SK-N-DZ (cell line): ENCODE measurements at regions not wholly inside any gene's neighbourhood (a gene's known extent, or its start where the extent isn't known, plus 50 kb on each side); places are given as distances from the start of the nearest gene placed in this dataset.
"Not testable (repeated sequence)": the region's sequence is repeated elsewhere in the genome, so short reads cannot be mapped to it uniquely, and the experiment has no call there.

Experiments
- DNase-seq: peaks from one replicate; pipeline ENCODE4 v3.0.0-alpha.2; 2015; ENCODE audit warnings: low spot score

GRCh38 chr2:163953390-163953907, 217.6 kb upstream of the FIGN start:
- no peak for DNase-seq

GRCh38 chr2:163951312-163951711, 215.5 kb upstream of the FIGN start:
- no peak for DNase-seq

GRCh38 chr2:163949693-163950092, 213.9 kb upstream of the FIGN start:
- no peak for DNase-seq

GRCh38 chr2:163944347-163944737, 208.5 kb upstream of the FIGN start:
- DNase-seq: no peak

GRCh38 chr2:163943403-163944346, 207.9 kb upstream of the FIGN start:
- DNase-seq: no peak

GRCh38 chr2:163934131-163934530, 198.3 kb upstream of the FIGN start:
- no peak for DNase-seq

GRCh38 chr2:163919717-163920116, 183.9 kb upstream of the FIGN start:
- DNase-seq: no peak

GRCh38 chr2:163914486-163914885, 178.7 kb upstream of the FIGN start:
- not testable (repeated sequence) for DNase-seq

- DNase-seq: not testable (repeated sequence)
These were observed 177.7 kb upstream of the FIGN start for GRCh38 chr2:163913532-163913944.

GRCh38 chr2:163909411-163910080, 173.7 kb upstream of the FIGN start:
- no peak for DNase-seq

- DNase-seq: no peak
These were observed 170.6 kb upstream of the FIGN start for GRCh38 chr2:163906410-163906809.

- DNase-seq: no peak
These were observed 162.0 kb upstream of the FIGN start for GRCh38 chr2:163897799-163898198.

- DNase-seq: not testable (repeated sequence)
These were observed 157.6 kb upstream of the FIGN start for GRCh38 chr2:163893444-163893843.

GRCh38 chr2:163888591-163888990, 152.8 kb upstream of the FIGN start:
- no peak for DNase-seq

GRCh38 chr2:163887182-163887581, 151.4 kb upstream of the FIGN start:
- DNase-seq: no peak

- DNase-seq: no peak
These were observed 148.6 kb upstream of the FIGN start for GRCh38 chr2:163884416-163884815.

- DNase-seq: peak; percentile 16
These were observed 142.9 kb upstream of the FIGN start for GRCh38 chr2:163878718-163879117.

GRCh38 chr2:163877316-163877715, 141.5 kb upstream of the FIGN start:
- DNase-seq: no peak

GRCh38 chr2:163863073-163863472, 127.3 kb upstream of the FIGN start:
- DNase-seq: no peak

GRCh38 chr2:163859951-163860350, 124.1 kb upstream of the FIGN start:
- no peak for DNase-seq

- DNase-seq: no peak
These were observed 121.1 kb upstream of the FIGN start for GRCh38 chr2:163856941-163857340.

GRCh38 chr2:163852616-163853015, 116.8 kb upstream of the FIGN start:
- no peak for DNase-seq
